HG03521 (cell line): ENCODE measurements at regions not wholly inside any gene's neighbourhood (a gene's known extent, or its start where the extent isn't known, plus 50 kb on each side); places are given as distances from the start of the nearest gene placed in this dataset.

Experiments used
- ATAC-seq: cut with Tn5 transposase; IDR thresholded peaks from one replicate; pipeline ENCODE4 v1.9.1; 2021; ENCODE audit warnings: mild to moderate bottlenecking, moderate library complexity; ENCODE audit not compliant: unreplicated experiment

DNA sequence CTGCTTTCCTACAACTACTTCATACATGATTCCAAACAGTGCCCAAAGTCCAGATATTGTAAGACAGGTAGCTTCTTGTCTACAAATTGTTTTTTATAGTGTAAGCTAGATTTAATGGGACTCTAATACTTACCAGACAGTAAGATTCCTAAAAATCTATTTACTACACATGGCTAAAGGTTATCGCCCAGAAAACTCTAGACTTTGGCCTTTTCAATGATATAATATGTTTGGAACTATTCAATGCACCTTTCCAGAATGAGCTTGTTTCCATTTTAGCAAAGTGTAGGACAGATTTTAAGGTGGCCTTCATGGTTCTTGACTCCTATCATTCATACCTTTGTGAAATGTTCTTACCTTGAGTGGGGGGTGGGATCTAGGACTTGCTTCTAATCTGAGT, 951.0 kb downstream of the SORCS1 start:
- no peak for ATAC-seq

DNA sequence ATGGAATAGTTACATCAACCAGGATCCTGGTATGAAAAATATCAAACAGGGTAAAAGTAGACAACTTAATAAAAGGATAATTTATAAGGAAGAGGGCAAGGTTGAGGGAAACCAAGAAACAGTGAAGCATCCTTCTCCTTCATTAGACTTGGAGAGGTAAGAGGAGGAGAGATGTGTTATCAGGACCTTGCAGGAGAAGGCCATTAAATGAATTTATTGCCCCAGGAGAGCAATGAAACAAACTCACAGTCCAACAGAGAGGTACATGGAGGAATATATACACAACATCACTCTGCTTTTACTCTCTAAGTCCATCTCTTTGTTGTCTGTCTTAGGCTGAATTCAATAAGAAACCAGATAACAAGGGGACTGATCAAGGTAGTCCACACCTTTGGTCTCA, 966.2 kb downstream of the SORCS1 start:
- ATAC-seq, result no peak

DNA sequence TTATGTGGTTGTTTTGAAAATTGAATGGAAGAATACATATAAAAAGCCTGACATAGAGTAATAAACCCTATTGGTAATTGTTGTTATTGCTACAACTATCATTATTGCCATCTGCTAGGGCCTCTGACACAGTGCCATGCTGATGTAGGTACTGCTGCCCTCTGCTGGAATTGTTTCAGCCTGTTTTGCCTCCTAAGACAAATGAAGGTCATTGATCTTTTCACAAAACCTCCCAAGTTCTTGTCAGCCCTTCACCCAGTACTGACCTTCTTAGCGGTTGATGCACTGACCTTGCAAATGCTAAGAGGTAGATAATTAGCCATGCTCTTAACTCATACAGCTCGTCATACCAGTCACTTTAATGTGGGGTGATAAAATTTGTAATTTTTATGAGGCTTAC, 975.2 kb downstream of the SORCS1 start:
- no peak for ATAC-seq

DNA sequence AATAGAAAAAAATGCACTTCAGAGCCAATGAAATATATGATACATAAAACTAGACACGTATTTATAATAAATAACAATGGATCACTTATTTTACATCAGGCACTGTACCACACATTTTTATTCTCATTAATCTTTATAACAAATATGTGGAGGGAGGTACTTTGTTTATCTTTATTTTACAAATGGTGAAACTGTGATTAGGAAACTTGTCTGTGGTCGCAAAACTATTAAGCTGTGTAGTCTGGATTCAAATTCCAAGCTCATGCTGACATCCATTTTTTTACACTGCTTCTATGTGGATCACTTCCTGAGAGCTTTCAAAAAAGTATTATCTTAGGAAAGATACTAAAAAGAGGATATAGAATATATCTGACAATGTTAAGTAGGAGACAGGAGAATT, 978.6 kb downstream of the SORCS1 start:
- ATAC-seq, result no peak

DNA sequence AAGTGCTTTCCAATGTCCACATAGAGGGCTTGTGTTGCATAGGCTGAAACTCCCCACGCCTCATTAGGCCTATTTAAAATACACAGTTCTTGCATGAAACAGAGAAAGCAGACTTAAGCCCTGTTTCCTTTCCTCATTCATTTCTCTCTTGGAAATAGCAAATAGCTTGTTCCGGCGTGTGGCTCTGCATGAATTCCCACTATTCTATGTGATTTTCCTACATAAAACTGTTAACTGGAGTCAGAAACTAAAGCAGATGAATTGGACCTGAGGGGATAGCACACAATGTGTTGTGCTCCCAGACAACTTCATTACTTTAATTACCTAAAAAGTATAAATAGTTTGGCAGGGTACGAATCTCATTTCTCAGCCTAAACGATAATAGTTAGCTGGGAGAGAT, 981.5 kb downstream of the SORCS1 start:
- ATAC-seq, result no peak

DNA sequence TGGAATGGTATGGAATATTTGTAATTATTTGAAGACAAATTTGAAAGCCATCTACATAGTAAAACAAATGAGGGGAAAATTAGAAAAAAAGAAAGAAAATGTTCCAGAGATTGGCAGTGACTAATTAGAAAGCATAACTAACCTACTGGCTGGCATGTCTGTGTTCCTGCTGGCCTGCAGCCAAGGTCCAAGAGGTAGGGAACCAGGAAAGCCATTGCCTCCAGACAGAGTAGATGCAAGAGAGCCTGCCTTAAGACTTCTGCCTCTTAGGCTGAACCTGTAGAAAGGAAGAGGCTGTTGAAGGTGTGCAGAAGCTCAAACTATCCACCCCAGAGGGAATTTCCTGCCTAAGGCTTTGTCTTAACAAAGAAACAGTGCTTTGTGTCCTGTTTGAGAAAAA, 982.0 kb downstream of the SORCS1 start:
- ATAC-seq, result no peak

DNA sequence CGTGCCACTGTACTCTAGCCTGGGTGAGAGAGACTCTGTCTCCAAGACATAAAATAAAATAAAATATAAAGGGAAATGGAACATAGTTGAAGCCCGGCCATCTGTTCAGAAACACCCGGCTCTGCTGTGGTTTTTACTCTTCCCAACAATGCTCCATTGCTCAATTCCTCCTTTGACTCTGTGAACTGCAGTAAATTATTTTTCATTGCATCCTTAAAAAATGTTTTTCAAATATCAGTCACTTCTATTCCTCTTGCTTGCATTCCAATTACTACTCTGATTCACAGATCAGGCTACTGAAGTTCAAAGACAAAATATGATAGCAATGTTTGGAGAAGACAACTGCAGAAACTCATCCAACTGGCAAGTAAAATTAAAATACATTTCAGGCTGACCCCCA, 983.0 kb downstream of the SORCS1 start:
- ATAC-seq, result no peak

DNA sequence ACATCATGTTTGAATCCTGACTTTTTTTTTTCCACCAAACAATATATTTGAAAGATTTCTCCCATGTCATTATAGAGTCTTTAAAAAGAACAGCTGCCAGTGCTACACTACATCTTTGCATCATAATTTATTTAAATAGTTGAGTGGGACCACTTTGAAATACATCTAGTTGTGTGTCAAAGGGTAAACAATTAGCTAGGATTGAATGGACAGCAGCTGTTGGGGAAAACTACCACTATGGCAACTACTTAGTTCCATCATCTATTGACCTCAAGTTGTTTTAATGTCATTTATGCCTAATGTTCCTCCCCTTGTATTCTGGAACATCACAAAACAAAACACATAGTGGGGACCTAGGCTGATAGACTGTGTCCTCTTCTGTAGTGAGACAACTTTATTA, 985.1 kb downstream of the SORCS1 start:
- no peak for ATAC-seq

DNA sequence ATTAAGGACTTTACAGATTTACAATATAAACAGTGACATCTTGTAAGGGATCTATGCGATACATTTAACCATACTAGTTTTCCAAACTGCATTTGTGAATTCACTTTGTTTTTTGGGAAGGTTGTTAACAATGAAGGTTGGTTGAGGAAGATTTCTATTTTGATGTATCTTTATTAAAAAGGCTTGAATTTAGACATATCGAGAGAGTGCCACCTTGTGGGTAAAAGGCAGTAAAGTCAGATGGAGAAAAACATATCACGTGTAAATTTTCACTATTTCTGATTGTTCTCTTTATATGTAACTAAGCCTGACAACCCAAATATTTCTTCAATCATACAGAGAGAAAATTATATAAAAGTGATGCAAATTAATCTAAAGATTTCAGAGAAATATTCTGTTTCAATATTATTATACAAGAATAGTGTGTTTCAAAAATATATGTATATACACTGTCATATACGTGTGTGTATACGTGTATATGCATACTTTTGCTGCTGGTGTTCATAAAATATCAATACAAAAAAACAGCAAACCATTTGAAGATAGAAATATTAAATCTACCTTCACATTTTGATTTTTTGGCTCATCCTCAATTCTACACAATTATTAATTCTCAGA, 988.6 kb downstream of the SORCS1 start:
- ATAC-seq, result no peak

DNA sequence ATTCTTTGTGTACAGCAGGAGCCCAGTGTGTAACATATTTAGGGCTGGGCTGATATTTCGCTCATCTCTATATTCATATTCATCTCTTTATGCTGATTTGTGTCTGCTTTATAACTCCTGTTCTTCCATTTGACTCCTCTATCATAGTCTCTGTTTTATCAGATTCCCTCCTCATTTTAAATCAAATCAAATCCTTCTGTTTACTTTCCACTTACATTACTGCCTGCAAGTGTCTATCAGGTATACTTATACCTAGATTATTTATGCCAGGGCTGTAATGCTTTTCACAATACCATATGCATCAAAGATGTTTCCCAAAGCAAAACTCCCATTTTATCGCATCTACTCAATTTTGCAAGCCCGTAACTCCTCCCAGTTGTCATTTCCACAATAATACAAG, 990.7 kb downstream of the SORCS1 start:
- no peak for ATAC-seq

DNA sequence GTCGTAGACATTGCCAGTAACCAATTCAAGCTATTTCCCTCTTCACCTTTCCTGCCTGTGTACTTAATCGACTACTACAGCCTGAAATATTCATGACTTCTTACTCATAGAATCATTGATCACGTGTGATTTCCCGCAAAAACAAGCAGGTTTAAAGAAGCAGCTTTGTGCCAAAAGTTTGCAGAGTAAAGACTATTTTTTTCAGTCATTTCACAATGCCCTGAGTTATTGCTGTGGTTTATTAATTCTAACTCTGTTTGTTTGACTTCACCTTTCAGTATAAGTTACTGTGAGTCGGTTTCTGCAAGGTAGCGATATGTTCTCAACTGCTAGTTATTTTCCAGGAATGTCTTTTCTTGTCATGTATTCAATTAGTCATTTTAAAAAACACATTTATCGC, 995.3 kb downstream of the SORCS1 start:
- ATAC-seq, result no peak

DNA sequence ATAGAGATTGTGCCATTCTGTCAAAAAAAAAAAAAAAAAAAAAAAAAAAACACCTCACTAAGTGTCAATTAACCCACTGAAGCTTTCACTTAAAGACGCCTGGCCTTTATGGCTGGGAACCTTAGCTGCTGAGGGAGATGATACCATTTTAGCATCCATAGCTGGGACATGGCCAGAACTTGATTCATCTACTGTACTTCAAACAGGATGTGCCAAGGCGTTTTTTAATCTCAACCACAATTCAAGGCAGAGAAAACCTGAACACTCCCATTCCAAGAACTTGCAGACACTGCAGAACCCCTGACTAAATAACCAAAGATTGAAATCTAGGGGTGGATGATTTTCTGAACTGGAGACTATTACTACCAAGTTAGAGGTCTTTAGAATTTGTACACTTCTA, 996.6 kb downstream of the SORCS1 start:
- ATAC-seq, result no peak

DNA sequence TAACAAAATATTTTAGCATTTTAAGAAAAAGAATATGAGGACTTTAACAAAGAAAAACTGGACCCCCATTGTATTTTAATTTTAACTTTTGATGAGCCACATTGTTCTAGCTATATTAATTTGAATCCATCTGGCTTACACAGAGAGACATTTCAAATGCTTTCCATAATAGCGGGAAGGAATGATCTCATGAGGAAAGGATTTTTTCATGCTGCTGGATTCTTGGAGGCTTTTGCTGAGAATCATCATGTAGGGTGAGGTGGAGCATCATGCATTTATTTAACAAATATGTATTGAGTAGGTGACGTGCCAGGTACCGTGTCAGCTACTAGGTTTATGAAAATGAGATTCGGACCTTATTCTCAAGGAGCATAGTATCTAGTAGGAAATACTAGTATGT, 1006.3 kb downstream of the SORCS1 start:
- ATAC-seq, result no peak

DNA sequence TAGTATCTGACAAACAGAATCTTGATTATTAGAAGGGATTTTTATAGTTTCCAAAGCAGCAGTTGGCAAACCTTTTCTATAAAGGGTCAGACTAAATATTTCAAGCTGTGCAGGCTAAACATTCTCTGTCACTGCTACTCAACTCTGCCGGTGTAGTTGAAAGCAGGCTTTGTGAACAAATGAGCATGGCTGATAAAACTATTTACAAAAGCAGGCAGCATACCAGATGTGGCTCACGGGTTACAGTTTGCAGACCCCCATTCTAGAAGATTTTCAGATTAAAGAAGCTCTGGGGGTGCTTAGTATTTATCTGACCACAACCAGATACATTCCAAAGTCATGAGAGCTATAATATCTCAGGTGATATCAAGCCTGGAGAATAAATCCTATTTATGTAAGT, 1017.5 kb downstream of the SORCS1 start:
- ATAC-seq, result no peak

DNA sequence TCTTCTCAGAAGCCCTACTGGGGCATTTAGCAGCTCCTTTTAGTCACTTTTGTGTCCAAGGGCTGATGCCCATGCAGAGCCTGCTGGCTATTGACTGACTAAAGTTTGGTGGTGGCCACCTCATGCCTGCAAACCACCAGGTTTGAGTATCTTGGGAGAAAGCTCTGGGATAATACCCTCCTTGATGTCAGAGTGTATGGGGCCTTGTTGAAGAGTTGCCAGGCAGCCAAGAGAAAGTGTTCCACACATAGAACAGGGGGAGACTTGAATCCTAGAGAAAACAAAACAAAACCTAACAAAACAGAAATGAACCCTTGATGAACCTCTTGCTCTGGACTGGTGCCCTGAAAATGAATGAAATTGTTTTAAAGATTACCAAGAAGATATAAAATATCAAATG, 1024.6 kb downstream of the SORCS1 start:
- ATAC-seq, result no peak

DNA sequence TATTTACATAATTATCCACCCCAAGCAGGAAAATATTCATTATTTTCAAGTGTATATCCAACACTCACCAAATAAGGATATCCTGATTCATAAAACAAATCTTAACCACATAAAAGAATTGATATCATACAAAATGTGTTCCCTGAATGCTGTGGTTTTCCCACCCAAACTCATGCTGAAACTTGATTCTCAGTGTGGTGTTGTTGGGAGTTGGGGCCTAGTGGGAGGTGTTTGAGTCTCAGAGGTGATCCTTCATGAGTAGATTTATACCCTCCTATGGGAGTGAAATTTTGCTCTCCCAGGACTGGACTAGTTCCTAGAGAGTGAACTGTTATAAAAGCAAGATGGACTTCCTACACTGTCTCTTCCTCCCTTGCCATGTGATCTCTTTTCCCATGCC, 1028.3 kb downstream of the SORCS1 start:
- no peak for ATAC-seq

DNA sequence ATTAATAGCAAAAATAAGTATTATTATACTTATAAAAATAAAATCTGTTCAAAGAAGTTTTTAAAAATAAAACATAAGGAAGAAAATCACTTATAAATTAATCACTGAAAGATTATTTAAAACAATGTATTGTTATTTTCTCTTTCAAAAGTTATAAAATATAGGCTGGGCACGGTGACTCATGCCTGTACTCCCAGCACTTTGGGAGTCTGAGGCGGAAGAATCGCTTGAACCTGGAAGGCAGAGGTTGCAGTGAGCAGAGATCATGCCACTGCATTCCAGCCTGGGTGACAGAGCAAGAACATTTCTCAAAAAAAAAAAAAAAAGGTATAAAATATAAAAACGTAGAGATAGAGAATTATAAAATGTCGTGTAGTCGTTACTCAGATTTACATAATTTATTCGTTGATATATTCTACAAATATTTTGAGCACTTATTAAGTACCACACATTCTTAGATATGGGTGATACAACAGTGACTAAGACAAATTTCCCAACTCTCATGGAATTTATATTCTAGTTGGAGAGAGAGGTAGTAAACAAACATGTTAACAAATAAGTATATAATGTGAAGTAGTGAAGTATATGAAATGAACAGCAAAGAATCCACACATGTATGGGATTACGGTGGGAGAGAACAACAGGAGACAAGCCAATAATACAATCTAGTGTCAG, 1030.0 kb downstream of the SORCS1 start:
- ATAC-seq, result no peak

DNA sequence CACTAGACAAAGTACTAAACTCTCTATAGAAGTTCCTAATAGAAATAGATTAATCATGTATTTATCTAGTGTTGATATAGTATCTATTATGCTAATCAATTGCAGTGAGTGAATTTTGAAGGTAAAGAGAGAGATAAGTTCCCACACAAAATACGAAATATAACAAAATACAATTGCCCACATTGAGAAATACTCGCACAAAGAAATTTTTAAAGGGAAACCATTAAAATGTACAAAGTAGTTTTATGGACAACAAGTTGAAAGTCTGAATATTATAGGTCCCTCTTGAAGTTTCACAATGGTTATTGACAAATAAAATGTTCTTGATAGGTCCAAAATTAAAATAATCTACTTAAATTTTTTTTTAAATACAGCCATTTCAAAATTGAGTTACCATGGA, 1031.1 kb downstream of the SORCS1 start:
- no peak for ATAC-seq

DNA sequence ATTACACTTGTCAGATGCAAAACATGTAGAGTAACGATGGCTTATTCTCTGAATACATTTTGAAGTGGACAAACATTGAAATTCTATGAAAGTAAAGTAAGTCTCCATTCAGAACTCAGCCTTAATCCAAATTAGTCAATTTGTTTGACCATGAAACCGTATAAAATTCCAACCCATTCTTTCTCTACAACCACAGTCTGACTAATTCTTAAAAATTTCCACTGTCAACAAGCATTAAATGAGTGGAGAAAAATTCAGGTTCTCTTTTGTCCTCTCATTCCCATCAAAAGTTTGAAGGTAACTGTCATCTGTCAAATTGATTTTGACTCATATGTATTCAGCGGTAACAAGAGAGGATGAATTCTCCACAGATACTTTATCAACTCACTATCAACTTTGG, 1031.5 kb downstream of the SORCS1 start:
- ATAC-seq, result no peak

DNA sequence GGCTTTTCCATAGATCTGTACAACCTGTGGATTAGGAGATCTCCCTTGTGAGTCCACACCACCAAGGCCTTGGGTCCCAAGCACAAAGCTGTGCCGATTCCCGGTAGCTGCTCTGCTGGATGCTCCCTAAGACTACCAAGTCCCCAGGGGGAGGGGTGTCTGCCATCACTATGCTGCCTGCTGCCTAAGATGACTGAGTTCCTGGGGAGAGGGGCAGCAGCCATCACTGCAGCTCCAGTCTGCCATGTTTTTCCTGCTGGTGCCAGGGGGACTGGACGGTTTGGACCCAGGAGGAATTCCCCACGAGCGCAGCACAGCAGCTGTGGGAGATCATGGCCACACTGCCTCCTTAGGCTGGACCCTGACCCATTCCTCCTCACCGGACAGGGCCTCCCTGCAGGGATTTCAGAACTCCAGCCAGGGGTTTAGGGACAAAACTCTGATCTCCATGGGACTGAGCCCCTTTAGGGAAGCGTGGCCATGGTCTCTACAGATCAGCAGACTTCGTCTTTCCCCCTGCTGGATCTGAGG, 1049.8 kb downstream of the SORCS1 start:
- no peak for ATAC-seq

DNA sequence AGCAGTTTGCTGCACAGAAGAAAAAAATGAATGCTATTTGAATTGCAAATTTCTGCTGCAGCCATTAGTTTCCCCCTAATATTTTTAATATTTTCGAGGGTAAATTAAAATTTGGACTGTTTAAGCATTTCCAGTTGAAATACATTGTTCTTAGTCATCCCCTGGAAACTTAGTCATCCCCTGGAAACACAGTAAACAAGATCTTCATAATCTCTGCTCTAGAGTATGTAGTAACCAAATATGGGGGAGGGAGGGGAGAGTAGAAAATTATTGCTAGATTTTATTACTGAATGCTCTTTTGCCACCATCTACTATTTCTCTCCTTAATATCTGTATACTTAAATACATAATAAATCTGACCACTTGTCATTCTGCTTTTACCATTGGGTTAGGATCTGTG, 1053.3 kb downstream of the SORCS1 start:
- ATAC-seq, result no peak

DNA sequence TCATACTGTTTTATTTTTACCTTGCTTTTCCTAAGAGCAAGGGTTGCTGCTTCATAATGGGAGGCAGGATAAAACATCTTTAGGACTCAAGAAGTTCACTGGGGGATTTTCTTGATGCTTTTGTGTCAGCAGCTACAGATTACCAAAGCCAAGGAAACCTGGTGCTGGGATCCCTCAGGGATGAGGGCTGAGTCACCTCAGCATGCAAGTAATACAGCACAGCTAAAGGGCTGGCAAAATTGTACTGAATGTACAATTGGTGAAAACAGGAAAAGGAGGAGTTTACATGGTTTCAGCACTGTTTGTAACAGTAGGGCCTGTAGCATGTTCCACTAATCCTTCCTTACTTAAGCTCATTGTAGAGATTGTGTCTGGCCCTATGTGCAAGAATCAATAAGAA, 1056.8 kb downstream of the SORCS1 start:
- ATAC-seq, result no peak

DNA sequence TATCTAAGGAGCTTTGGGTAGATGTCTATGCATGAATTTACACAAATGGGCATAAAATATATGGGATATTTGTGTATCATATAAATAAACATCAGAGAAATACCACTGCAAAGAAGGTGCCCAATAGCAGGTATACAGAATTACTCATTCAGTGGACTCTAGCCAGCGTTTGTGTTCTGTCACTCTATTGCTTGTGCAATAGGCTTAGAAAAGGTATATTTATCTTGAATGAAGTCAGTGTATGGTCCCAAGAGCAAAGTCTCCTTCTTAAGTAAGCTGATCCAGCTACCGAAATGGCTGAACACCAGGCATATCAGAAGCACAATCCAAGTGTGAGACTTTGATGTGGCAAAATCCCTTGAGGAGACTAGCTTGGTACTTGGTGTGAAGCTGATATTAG, 1058.4 kb downstream of the SORCS1 start:
- no peak for ATAC-seq
